HG02981 (cell line): ENCODE measurements at regions not wholly inside any gene's neighbourhood (a gene's known extent, or its start where the extent isn't known, plus 50 kb on each side); places are given as distances from the start of the nearest gene placed in this dataset.

Experiments used
- ATAC-seq: cut with Tn5 transposase; IDR thresholded peaks from one replicate; pipeline ENCODE4 v1.9.1; 2021; ENCODE audit warnings: mild to moderate bottlenecking, moderate library complexity; ENCODE audit not compliant: unreplicated experiment

DNA sequence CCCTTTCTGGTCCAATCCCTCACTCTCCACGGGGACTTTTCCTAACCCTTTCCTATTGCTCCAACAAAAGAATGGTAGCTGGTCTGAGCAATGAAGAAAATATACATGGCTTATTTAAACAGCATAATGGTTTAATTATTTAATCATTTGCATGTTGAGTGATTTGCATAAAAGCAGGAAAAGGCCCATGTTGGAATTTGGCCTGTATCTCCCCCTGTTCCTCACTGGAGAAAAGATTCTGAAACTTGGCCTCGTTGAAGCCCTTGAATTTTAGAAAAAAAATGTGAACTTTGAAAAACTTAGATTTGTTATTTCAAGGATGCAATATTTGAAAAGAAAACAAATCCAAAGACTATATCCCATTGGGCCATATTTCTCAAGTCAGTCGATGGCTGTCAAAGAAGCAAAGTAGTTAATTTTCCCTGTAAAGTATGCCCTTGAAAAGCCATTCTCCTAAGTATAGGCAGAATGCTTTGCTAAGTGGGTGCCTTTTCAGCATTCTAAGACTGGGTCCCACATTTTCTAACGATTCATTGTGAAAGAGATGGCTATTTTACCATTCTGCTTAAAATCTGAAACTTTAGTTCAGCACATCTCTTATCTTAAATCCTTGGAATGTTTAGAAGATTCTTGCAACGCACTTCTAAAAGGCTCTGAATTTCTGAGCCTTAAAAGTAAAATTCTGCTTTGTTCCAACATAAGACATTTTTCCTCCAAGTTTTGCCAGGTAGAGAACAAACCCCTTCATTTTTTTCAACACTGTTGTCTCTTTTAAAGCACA is 428.8 kb downstream of the ARHGEF28 start:
- no peak for ATAC-seq

DNA sequence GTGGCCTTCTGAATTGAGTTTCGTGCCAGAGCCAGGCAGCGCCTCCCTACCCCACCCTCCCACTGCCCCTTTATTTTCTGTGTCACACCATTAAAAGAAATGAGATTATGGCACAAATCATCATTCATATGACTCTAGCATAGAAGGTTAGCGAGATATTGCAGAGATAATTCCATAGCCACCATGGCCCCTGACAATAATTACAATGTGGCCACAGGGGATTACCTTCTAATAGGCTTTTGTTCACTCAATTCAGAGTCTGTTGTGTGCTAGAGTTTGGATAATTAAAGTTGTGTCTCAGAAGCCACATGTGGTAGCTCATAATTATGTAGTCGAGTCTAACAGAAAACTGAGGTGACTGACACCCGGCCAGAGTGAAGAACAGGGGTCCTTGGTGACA is 428.1 kb downstream of the ARHGEF28 start:
- no peak for ATAC-seq

- no peak for ATAC-seq
Measured at GRCh38 chr5:74052441-74053221, 426.6 kb downstream of the ARHGEF28 start.

DNA sequence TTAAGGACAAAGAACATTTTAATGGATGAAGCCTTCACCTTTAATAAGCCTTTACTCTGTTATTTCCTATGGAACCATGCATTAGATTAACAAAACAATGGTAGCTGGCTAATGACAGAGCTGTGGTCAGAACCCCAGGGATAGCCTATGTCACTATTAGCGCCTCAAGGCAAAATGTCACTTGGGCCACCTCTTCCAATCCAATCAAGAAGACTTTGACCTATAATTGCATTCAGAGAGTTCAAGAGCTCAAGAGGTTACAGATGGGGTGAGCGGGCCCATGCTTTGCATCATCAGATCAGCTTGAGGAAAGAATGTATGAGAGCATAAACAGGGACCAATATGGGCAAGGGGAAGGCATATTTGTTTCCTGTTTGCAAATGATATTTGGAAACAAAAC is 425.1 kb downstream of the ARHGEF28 start:
- no peak for ATAC-seq

GRCh38 chr5:74044936-74045335 is 418.9 kb downstream of the ARHGEF28 start:
- ATAC-seq = no peak

GRCh38 chr5:74042959-74043358 is 417.0 kb downstream of the ARHGEF28 start:
- ATAC-seq = no peak

DNA sequence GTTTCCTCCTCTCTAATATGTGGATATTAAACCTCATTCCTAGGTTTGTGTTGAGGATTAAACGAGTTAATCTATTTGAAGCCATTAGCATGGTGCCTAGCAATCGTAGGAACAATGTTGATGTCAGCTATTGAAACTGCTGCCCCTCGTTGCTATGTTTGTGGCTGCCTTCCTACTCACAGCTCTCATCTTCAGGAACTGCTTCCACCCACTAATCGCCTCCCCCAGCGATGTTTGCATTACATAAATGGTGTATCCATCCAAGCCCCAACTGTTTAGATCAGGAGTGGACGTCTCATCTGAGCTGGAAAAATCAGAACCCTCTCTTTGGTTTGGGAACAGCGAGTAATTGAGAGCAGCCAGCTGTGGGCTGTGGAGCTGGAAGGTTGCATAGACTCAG is 416.6 kb downstream of the ARHGEF28 start:
- no peak for ATAC-seq

DNA sequence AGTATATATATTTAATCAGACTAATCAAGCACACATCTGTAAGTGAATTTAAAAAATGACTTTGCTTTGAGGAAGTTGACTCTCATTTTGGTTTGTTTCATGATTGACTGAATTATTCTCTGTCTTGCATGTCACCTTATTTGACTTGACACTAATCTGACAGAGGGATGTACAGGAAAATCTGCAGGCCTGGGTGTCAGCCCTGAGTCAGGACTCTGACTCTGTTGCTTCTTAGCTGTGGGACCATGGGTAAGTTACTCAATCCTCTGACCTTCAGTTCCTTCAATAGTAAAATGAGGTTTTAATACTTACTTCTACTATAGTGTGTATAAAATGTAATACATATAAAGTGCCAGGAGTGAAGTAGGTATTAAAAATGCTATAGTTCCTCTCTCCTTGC is 415.9 kb downstream of the ARHGEF28 start:
- ATAC-seq = no peak

DNA sequence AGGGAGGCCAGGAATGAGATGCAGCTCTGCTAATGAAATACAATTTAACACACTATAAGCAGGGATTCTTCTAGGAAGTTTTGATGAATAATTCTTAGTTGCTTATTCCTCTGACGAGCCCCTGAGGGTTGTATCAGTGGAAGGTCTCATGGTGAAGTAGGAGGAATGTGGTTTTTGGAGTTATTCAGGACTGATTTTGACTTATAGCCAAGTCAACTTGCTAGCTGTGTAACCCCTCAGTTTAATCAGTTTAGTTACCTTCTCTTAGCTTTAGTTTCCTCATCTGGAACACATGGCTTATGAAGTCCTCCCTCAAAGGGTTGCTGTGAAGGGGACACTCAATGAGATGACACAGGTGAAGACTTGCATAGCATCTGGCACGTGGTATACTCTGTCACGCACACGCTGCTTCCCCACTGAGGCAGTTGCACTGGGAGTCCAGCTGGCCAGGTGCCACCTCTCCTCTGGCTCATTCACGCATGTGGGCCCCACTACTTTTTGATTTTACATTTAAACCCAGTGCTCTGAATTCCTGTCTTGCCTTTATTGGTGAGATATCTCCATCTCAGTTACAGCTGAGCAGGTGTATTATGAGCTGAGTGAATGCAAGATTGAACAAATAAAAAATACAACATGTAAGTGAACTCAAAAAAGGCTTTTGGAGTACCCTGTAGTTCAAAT is 415.0 kb downstream of the ARHGEF28 start:
- ATAC-seq = no peak

DNA sequence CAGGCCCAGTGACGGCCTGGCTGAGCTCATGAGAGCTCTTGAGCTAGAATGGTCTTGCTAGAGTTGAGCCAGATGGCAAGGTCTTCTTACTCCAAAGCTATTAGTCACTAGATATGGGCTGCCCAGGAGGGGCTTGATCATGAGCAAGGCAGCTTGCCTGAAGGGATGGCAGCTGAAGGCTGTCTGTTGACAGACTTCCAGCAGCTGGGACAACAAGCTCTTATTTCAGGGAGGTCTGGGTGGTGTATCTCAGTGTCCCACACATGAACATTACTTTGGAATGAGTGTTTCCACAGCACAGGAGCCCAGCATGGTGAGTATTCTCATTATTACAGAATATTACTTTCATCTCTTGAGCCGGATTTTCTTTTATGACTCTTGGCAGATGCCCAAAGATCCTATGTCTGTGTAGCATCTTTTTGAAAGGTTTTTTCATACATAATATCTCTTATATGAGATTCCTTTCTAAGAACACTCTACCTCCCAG is 414.1 kb downstream of the ARHGEF28 start:
- ATAC-seq = no peak

DNA sequence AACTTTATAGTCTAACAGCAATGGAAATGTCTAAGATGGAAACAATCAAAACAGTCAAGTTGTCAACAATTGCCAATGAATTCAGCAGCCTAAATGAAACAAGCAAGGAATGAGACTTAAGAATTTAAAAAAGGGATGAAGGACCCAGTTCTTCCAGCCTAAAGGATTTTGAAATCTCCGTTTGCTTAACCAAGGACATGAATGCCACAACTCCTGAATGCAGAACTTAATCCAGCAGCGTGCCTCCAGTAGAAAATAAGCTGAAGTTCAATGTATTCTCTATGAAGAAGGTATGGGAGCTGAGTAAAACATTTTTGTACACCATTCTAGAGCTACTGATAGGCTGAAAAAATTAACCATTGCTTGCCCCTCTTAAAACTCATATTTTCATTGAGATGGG is 411.3 kb downstream of the ARHGEF28 start:
- no peak for ATAC-seq

DNA sequence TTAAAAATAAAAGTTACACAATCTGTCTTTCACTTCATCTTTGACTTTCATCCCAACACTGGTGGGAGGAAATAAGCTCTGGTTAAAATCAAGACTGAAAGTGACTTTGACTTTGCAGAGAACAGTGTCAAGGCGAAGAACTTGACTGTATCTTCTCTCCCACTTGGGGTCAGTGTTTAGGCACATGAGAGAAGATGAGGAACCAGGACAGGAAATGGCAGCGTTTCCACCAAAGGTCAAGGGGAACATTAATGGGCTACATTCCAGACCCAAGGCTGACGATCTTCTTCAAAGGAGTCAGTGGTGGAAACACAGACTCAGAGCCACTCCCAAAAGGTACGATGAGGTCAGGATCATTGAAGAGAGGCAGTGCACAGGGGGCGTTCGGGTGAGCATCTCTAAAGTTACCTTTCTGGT is 409.5 kb downstream of the ARHGEF28 start:
- no peak for ATAC-seq

- ATAC-seq = no peak
Measured at GRCh38 chr5:74034733-74035132, 408.7 kb downstream of the ARHGEF28 start.

DNA sequence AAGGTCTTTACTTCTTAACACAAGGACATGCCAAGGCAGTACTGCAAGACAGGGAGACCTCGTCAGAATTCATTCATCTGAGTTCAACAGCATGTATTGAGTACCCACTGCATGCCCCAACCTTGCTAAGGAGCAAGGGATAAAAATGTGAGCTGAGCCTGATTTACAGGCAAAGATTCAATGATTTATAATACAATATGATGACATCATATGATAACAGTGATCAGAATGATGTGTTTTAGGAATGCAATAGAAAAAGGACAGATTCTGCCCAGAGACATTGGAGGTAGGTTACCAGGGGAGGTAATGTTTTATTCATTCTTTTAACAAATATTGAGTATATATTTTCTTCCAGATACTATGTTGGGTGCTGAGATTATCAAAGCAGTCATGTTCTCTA is 406.6 kb downstream of the ARHGEF28 start:
- ATAC-seq = no peak

- ATAC-seq = no peak
Measured at GRCh38 chr5:74031536-74031935, 405.5 kb downstream of the ARHGEF28 start.

DNA sequence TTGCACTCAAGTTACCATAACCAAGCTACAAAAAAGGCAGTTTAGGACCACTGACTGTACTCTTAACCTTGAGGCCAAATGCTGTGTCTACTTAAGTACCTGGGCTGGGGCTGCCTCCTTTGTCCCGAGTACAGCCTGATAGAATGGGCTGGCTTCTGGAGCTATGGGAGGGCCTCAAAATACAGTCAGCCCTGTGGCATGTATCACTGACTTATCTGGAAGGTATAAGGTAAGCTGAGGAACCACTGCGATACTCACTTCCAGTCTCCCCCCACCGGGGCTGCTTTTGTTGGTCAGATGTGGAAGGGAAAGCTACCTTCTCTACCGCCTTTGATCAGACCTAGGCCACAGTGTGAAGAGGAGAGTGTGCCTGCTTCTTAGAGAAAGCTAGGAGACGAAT is 404.8 kb downstream of the ARHGEF28 start:
- ATAC-seq = no peak

GRCh38 chr5:74030371-74030770 is 404.4 kb downstream of the ARHGEF28 start:
- no peak for ATAC-seq

DNA sequence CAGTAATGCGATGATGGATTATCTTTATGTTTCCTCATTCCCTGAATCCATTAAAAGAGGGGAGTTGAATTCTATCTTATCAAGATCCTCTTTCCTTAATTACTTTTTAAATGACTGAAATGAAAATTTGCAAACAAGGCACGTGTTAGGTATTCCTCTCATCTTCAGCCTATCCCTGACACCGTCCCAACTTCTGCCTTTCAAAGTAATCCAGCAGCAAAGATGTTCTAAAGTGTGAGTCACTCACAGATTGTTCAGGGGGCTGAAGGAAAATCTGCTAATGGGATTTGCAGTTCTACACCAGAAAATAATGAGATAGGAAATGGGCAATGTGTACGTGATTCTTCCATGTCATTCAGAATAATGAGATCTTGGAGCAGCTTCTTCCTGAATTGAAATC is 403.0 kb downstream of the ARHGEF28 start:
- no peak for ATAC-seq

- ATAC-seq = no peak
Measured at GRCh38 chr5:74028406-74028805, 402.4 kb downstream of the ARHGEF28 start.

DNA sequence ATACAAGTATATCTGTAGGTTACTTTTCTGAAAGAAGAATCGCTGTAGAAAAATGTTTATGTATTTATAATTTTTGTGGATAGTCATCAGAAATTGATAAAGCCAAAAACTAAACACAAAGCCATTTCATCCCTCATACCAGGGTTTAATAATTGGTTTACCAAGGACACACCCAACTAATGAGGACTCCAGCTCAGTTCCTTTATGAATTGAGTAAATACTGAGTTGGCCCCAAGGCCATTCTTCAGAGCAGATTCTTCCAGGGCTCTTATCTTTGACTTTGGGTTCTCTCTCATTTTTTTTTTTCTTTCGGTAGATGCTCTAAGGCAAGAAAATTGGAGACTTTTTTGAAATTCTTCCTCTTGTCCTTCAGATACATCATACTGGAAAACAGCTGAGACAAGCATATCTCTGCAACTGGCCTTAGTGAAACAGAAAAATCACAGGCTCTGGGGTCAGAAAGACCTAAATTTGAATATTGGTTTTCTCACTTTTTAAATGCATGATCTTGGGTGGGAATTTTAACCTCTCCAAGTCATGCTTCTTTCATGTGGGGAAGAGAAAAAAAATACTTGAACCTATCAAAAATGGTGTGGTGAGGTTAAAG is 401.8 kb downstream of the ARHGEF28 start:
- no peak for ATAC-seq

- no peak for ATAC-seq
Measured at GRCh38 chr5:74026310-74026709, 400.3 kb downstream of the ARHGEF28 start.
